ENCODE measurements at regions not wholly inside any gene's neighbourhood (a gene's known extent, or its start where the extent isn't known, plus 50 kb on each side); places are given as distances from the start of the nearest gene placed in this dataset.

GRCh38 chr21:31500982-31501381 lies 156.9 kb upstream of the TIAM1 start:
- H3K79me2 ChIP-seq (ENCODE audit: control insufficient read depth, insufficient read depth, low read length): no peaks in the 10 kb centered on the region
- ATAC-seq: no peak
- no peak for FAIRE-seq
- peaks cover 11 to 44% of the 10 kb centered on the region in 2 experiments for H3K27me3 ChIP-seq (ENCODE audit: control insufficient read depth in 2 of 2, insufficient read depth in 2 of 2, low read length in 2 of 2)
- H3K4me2 ChIP-seq (ENCODE audit: insufficient read depth, low read length): no peak overlapping the region
- H2AFZ ChIP-seq (ENCODE audit: low read depth, low read length): no peak overlapping the region
- POLR2A ChIA-PET: no interaction called here
- no peaks in the 10 kb centered on the region for H3K9me3 ChIP-seq (replicated peaks; ENCODE audit: control insufficient read depth, insufficient read depth, low read depth, low read length)
- 0% methylated on average over 7 of the region's 7 CpGs for WGBS (ENCODE audit: insufficient coverage, low coverage, missing lambda C conversion rate)
- intact Hi-C loops (cut with micrococcal nuclease) (no loop called here), in situ Hi-C loops (cut with MboI) (no loop called here)
- no peaks in the 10 kb centered on the region for H3K4me1 ChIP-seq (replicated peaks in 1 of 2; ENCODE audit: control insufficient read depth in 2 of 2, insufficient read depth in 2 of 2, low read length in 2 of 2)
- H3K27ac ChIP-seq (ENCODE audit: extremely low read depth, low read depth, low read length): no peak overlapping the region
- H4K20me1 ChIP-seq (replicated peaks; ENCODE audit: control insufficient read depth, insufficient read depth, low read length): no peaks in the 10 kb centered on the region
- no peaks in the 10 kb centered on the region for H3K36me3 ChIP-seq (ENCODE audit: control insufficient read depth, insufficient read depth, low read length)
- BruUV-seq (replicated peaks): no TSS peak
- H3K9me1 ChIP-seq (ENCODE audit: control insufficient read depth, insufficient read depth, low read length): no peaks in the 10 kb centered on the region
- no peak overlapping the region for H3K9ac ChIP-seq (ENCODE audit: insufficient read depth in 1 of 2, low read depth in 2 of 2, low read length in 2 of 2)
- CTCF ChIA-PET (ENCODE audit: low intra/inter-chr PET ratio): no interaction called here
- no peak for DNase-seq (ENCODE audit: extremely low read depth in 1 of 4, low spot score in 3 of 4)
- H3K4me3 ChIP-seq: no peak overlapping the region
- TF ChIP-seq ZNF77 (CRISPR knock-in tag; IDR thresholded peaks at IDR 0.05) (no peak), E4F1 (CRISPR knock-in tag; IDR thresholded peaks at IDR 0.05; ENCODE audit: borderline replicate concordance) (no peak), NFXL1 (CRISPR knock-in tag; IDR thresholded peaks at IDR 0.05) (no peak), ZNF583 (CRISPR knock-in tag; IDR thresholded peaks at IDR 0.05) (no peak), BHLHE40 (IDR thresholded peaks at IDR 0.05; ENCODE audit: low read length) (no peak), HNRNPLL (IDR thresholded peaks at IDR 0.05; ENCODE audit: low read depth, low read length, poor library complexity, severe bottlenecking) (no peak), ZNF764 (CRISPR knock-in tag; IDR thresholded peaks at IDR 0.05; ENCODE audit: low read depth) (no peak), ZNF639 (CRISPR knock-in tag; conservative IDR thresholded peaks at IDR 0.05 in 1 of 2, IDR thresholded peaks at IDR 0.05 in 1 of 2) (no peak), ZBTB1 (CRISPR knock-in tag; IDR thresholded peaks at IDR 0.05; ENCODE audit: borderline replicate concordance, low read depth) (no peak), ID3 (CRISPR knock-in tag; IDR thresholded peaks at IDR 0.05) (no peak), ID3 (tag; IDR thresholded peaks at IDR 0.05) (no peak), FUS (optimal IDR thresholded peaks at IDR 0.05; ENCODE audit: low read depth, low read length) (no peak), SNIP1 (IDR thresholded peaks at IDR 0.05; ENCODE audit: low read depth) (no peak), HNRNPK (IDR thresholded peaks at IDR 0.05; ENCODE audit: low read depth, low read length, poor library complexity, severe bottlenecking) (no peak), CREB3 (tag; conservative IDR thresholded peaks at IDR 0.05; ENCODE audit: low read depth) (no peak), BRF2 (IDR thresholded peaks at IDR 0.05; ENCODE audit: borderline replicate concordance, insufficient read depth, insufficient read length) (no peak)
